ENCODE measurements at regions not wholly inside any gene's neighbourhood (a gene's known extent, or its start where the extent isn't known, plus 50 kb on each side); places are given as distances from the start of the nearest gene placed in this dataset.
"Not testable (repeated sequence)": the region's sequence is repeated elsewhere in the genome, so short reads cannot be mapped to it uniquely, and the experiment has no call there.

DNA sequence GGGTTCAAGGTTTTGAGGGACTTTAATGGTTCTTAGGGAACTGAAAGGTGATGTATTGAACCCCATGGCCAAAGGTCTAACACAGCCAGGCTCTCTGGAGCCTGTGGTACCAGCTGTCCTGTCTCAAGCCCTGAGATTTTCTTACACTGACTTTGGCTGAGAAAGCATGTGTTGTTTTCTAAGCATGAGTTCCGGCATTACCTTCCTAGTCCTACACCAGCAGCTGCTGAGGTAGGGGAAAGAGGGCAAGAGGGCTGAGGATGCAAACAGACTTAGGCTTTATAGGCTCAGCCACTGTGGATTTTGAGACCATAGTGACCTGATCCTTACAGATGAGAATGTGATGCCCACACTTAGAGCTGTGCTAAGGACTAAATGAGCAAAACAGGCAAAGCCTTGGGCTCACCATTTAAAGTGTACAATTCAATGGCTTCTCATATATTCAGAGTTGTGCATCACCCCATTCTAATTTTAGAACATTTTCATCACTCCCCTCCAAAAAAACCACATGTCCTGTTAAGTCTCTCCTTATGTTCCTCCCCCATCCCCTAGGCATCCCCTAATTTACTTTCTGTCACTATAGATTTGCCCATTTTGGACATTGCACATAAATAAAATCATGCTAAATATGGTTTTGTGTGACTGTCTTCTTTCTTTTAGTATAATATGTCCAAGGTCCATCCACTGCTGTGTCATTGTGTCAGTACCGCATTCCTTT, 99.7 kb upstream of the OTOS start:
- peak; percentile 22 for DNase-seq (ENCODE audit: low spot score)

- DNase-seq (ENCODE audit: low spot score), result no peak
Observed at GRCh38 chr2:240240781-240241180, 100.3 kb upstream of the OTOS start.

- no peak for DNase-seq (ENCODE audit: low spot score)
Observed at GRCh38 chr2:240241572-240241971, 101.1 kb upstream of the OTOS start.

GRCh38 chr2:240243049-240243448, 102.6 kb upstream of the OTOS start:
- DNase-seq (ENCODE audit: low spot score), result not testable (repeated sequence)

GRCh38 chr2:240244543-240244942, 104.1 kb upstream of the OTOS start:
- no peak for DNase-seq (ENCODE audit: low spot score)

DNA sequence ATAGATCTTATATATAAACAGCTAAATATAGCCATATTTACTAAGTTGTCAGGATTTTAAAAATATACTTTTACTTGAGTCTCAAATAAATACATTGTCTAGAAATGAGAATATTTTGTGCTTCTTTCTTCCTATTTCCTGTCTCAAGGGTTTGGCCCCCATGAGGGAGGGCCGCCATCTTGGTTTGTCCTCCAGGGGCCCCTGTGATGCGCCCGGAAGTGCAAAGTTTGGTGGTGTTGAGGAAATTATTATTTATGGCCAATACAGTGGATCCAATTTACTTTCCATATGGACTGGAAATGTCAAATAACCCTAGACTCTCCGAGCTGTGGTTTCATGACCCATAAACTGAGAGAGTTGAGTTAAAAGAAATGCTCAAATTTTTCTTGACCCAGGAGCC, 104.7 kb upstream of the OTOS start:
- DNase-seq (ENCODE audit: low spot score), result peak; percentile 30

GRCh38 chr2:240245706-240246105, 105.2 kb upstream of the OTOS start:
- no peak for DNase-seq (ENCODE audit: low spot score)

DNA sequence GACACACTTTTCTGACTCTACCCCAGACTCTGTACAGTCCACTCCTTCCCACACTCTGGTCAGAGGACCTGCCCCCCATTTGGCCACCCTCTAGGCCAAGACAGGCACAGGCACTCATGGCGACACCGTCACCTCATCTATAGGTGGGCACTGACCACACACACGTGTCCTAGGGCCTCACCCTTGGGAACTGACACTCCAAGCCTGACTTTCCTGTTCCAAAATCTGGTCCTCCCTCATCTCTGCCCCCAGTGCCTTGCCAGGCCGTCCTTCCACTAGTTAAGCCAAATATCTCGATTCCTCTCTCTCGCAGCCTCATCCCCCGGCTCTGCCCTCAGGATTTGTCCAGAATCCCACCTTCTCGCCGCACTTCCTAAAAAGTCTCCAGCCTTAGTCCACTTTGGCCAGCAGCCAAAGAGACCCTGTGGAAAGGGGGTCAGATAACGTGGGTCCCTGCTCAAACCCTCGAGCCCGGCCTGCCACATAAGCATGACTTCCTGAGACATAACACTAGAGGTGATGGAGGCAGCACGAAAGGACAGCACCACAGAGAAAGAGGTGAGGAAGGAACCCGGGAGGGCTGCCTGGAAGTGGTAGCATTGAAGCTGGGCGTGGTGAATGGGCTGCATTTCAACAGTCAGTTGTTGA, 105.8 kb upstream of the OTOS start:
- DNase-seq (ENCODE audit: low spot score), result no peak

DNA sequence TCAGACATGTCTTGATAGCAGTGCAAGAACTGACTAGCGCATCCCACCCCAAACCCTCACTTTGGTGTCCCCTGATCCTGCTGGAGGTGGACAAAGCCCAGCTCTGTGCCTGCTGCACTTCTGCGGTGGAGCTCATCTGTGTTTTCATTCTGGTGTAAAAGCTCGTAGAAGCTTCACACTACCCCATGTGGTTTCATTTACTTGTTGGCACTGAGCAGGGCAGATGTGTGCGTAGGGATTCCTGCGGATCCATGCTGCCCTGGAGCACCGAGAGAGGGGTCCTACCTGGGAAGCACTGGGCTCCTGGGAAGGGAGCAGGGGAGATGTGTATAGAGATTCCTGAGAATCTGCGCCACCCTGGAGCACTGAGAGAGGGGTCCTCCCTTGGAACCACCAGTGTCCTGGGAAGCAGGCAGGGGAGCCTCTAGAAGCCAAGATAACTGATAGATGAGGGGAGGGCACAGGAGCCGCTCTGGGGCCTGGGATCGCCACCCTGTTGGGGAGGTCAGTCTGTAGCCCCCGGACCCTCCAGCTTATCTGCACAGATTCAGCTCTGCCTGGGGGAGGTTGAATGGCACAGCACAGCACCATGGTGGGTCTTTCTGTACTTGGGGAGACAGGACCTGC, 106.9 kb upstream of the OTOS start:
- no peak for DNase-seq (ENCODE audit: low spot score)

DNA sequence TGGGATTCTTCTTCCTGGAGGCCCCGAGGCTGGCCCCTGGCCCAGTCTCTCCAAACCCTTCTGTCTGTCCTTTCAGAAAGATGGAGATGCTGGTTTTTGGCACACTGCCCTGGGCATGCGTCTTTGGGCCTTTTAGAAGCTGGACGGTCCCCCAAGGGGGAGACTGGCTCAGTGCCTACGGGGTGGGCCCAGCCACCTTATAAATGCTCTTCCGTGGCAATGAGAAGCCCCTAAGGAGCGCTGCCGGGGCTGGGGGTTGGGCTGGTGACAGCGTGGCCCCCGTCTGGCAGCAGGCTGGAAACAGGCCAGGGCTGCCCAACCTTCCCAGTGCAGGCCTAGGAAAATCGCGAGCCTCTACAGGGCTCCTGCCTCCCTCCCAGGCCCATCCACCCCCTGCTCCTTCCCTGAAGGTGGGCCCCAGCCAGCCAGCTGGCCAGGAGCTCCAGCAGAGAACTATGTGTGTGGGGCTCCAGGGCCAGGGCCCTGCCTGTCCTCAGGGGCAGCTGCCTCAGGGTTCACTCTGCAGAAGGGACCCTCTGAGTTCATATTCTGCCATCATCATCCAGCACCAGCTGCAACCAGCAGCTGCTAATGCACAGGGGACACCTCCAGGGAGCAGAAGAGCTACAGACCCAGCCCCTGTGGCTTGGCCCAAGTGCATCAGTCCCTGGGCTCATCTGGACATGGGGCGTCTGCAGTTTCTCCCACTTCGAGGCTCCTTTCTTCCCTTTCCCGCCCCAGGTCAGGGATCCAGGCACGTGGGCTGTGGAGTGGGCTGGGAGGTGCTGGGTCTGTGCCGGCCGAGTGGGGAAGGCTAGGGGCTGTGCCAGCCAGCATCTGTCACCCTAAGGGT, 107.6 kb upstream of the OTOS start:
- peak; percentile 67 for DNase-seq (ENCODE audit: low spot score)

- DNase-seq (ENCODE audit: low spot score), result peak; percentile 58
Observed at GRCh38 chr2:240248721-240249422, 108.4 kb upstream of the OTOS start.

DNA sequence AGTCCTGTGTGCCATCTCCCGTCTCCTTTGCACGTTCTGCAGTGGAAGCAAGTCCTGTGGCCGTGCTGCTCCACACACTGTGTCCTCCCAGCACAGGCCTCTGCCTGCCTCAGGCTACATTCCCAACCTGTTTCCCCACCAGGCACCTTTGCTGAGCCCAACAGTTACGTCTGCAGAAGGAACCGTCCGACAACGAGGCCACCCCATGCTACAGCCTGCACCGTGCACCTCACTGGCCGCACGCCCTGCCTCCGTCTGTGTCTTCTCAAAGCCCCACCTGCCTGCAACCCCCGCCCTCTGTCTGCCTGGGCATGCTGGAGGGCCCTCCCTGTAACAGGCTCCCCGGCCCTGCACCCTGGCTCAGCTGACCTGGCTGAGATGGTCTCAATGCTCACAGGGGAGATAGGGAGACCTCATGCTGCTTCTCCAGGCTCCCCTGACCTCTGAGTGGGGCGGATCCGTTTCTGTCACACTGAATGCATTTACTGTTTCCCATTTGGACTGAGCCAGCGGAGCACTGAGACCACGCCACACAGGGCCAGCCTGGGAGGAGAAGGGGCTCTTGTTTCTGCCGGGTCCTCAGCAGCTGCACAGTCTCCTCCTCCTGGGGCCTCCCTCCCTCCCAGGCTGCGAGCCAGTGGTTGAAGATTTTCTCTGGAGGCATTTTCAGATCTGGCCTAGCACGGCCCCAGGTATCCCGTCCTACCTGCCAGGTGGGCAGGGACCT, 109.1 kb upstream of the OTOS start:
- peak; percentile 72 for DNase-seq (ENCODE audit: low spot score)

DNA sequence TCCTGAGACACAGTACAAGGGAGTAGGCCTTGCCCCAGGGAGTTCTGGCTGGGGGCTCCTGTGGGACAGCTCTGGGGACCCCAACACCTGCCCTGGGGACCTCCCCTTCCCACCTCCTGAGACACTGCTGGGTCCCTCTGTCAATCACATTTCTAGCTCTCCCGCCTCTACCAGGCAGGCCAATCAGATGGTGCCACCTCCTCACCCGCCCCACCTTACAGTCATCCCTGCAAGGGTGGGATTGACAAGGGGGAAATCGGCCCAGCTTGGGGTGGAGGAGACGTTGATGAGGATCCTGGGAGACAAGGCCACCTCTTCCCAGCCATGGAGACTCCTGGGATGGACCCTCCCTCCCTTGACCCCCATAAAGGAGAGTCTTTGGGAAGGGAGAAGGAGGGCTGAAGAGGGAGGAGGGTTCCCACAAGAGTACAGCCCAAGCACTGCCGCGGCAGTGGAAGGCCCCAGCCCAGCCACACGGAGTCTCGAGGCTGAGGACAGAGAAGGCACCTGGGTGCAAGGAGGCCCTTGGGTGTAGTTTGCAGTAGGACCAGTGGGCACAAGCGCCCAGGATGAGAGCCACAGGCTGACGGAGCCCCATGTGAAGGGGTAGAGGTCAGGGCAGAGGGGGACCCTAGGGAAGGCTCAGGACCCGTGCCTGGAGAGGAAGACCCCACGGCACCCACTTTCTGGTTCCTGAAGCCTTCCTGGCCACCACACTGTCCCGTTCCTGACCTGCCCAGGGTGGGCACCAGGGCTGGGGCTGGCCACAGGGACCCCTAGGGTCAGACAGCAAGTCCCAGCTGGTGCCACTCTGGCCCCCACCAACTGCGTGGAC, 109.9 kb upstream of the OTOS start:
- DNase-seq (ENCODE audit: low spot score), result peak; percentile 62

DNA sequence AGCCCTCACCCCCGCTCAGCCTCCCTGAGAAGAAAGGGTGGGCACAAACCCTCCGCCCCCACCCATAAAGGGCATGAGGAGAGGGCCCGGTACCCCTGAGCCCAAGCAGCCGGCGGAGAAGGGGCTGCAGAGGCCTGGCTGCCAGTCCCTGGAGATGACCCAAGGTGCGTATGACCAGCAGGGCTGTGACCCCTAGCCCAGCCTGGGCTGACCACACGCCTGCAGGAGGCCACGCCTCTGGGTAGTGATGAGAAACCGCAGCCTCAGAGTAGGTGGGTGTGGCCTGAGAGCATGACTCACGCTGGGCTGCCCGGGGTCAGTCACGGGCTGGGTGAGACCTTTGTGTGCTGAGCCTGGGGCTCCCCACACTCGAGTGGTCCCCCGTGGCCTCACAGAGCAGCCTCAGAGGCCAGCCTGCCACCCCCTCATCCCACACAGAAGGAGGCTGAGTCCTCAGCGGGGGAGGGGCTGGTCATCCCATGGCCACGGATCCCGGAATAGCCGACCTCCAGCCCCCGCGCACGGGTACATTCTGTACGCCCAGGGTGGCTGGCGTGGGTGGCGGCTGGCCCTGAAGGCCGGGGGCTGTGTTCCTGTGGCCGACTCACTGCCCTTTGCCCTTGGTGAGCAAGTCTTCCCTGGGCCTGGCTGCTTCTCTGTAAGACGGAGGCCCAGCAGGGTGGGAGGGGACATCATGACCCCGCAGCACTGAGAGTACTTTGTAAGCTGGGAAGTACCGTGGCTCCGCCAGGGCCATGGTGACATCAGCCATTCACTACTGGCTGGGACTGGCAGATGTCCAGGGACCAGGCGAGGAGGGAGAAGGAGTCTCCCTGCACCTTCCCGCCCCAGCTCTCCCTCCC, 110.8 kb upstream of the OTOS start:
- peak; percentile 69 for DNase-seq (ENCODE audit: low spot score)

GRCh38 chr2:240251848-240252190, 111.4 kb upstream of the OTOS start:
- DNase-seq (ENCODE audit: low spot score), result no peak

DNA sequence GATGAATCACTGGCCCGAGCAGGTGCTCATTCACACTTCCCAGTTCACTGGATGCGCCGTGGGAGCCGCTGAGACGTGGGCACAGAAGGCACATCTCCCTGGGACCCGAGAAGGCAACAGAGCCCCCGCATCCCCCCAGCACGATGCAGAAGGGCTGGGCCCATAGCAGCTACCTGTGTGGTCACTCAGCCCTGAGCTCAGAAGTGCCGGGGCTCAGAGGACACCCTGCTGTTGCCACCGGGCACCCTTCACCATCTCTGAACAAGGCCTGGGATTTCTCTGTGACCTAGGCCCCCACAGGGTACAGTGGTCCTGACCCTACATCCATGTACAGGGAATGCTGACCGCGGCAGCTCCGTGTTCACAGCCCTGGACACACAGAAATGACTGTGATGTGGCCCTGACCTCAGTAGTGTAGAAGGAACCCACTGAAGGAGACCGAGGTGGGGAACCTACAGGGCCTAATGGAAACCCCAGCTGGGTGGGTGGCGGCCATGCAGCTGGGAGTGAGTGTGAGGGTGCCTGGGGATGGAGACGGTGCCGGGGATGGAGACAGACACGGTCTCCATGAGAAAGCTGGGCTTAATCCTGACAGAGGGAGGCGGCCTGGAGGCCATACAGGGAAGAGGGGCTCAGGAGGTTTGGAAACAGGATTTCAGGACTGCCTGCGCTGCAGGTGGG, 111.9 kb upstream of the OTOS start:
- peak; percentile 48 for DNase-seq (ENCODE audit: low spot score)

GRCh38 chr2:240252872-240253511, 112.5 kb upstream of the OTOS start:
- no peak for DNase-seq (ENCODE audit: low spot score)

- no peak for DNase-seq (ENCODE audit: low spot score)
Observed at GRCh38 chr2:240253583-240254145, 113.2 kb upstream of the OTOS start.
